ENCODE measurements at regions not wholly inside any gene's neighbourhood (a gene's known extent, or its start where the extent isn't known, plus 50 kb on each side); places are given as distances from the start of the nearest gene placed in this dataset.
A peak's percentile ranks its signal among the peaks of the same experiment; 100 is the strongest.

GRCh38 chr15:62377736-62378480, 212.8 kb upstream of the C2CD4B start:
- DNase-seq, result no peak

DNA sequence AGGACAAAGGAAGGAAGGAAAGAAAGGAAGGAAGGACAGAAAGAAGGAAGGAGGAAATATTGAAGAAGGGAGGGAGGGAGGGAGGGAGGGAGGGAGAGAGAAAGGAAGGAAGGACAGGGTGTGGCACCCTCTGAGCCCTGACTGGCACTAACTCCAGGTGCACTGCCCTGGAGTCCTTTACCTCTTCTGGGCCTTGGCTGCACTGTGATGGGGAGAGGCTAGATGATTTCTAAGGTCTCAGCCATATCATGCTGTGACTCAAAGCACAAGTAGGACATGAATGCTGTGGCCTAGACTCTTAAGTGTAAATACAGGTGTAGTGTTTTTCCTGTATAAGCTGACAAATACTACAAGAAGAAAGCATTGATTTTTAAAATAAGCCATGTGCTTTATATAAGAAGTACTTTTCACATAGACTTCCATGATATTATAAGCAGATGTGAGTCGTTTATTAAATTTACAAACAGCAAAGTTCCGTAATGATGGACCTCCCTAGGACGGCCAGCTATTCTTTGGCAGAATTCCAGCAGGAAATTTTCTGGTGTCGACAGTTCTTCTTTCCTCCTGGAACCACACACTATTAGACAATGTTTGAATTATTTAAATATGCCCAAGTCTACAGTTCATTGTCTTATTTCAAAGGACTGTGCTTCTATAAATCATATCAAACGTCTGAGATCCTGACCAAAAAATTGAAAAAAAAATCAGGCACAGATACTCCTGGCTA, 213.8 kb upstream of the C2CD4B start:
- no peak for DNase-seq

- DNase-seq, result no peak
These were observed 214.9 kb upstream of the C2CD4B start for GRCh38 chr15:62380011-62380410.

DNA sequence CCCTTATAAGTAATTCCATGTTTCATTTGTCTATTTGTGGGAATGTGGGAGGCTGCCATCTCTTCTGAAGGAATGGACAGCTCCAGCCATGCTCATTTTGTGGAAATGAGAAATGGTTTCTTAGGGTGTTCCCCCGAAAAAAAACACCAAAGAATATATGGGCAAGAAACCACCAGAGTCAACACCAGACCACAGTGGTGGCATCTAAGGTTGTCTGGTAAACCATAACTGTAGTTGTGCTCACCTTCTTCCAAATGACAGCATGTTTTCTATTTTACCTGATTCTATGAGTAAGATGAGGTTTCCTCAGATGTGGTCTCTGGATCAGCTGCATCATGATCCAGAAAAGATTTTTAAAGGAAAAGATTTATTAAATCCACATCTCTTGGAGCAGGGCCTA, 217.0 kb upstream of the C2CD4B start:
- DNase-seq, result no peak

DNA sequence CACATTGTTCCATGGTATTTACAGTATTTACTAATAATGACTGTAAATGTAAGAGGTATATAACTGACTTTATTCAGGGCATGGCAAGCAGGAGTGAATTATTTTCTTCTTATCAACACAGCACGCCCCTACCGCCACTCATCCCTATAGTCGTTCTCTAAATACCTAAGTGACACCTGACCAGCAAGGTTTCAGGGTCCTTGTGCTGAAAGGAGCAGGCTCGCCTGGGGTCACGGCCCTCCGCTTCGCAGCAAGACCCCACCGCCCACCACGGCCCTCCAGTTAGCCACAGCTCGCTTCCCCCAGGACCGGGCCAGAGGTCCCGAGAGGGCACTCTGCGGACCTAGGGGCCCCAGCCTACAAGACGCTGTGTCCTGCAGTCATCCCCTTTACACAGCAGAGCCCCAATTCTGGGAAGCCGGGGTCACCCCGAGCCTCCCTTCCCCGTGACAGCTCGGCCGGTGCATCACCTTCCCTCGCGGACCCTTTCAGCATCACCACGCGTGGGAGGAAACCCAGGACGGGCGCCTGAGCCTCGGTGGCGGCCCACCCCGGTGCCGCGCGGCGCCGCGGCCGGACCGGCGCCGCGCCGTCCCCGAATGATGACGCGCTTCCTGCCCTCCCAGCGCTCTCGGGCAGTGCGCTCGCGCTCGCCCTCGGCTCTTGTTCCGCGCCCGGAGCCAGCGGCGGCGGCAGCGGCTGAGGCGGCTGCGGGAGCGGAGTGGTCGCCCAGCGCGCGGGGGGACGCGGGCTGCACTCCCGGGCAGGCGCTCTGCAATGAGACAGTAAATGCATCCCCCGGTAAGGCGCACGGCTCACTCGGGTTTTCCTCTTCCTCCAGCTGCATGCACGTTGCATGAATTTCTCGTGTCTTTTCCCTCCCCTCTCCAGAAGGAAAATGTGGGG, 225.1 kb upstream of the C2CD4B start, which contains the start of gene TLN2:
TLN2 (plus strand) TSS at position 666 of the 906 bp plus-strand sequence.
- DNase-seq, result peak; percentile 67

GRCh38 chr15:62390791-62391640, 225.9 kb upstream of the C2CD4B start:
- no peak for DNase-seq

DNA sequence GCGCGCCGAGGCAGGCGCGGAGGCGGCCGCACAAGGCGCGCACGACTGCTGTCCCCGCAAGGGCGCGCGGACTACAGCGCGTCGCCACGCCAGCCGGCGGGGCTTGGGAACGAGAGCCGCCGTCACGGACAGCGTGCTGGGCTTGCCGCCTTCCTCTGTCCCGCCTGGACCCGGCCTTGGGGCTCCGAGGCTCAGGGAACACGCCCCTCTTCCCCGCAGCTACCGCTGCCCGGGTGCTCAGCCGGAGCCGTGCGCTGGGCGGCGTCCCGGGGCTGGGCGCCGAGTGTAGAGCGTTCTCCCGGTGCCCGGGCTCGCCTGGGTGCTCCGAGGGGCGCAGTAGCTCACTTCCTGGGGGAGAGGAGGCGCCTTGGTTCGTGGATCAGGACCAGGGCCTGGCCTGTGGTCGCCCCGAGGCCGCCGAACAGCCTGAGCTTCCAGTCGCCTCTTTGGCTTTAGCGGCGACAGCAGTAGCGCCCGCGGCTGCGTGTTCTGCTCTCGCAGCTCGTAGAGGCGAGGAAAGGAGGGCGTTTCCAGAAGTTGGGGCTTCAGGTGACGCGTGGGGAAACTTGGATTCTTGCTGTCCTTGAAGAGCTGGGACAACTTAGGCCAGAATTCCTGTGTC, 226.7 kb upstream of the C2CD4B start:
- DNase-seq, result no peak

GRCh38 chr15:62392376-62392775, 227.3 kb upstream of the C2CD4B start:
- DNase-seq, result no peak

- no peak for DNase-seq
These were observed 228.1 kb upstream of the C2CD4B start for GRCh38 chr15:62393196-62393595.

GRCh38 chr15:62394079-62394478, 229.0 kb upstream of the C2CD4B start:
- DNase-seq, result no peak

- DNase-seq, result no peak
These were observed 235.7 kb upstream of the C2CD4B start for GRCh38 chr15:62400778-62401177.

- DNase-seq, result no peak
These were observed 237.6 kb upstream of the C2CD4B start for GRCh38 chr15:62402687-62403086.

- DNase-seq, result peak; percentile 25
These were observed 238.2 kb upstream of the C2CD4B start for GRCh38 chr15:62403164-62403809.

DNA sequence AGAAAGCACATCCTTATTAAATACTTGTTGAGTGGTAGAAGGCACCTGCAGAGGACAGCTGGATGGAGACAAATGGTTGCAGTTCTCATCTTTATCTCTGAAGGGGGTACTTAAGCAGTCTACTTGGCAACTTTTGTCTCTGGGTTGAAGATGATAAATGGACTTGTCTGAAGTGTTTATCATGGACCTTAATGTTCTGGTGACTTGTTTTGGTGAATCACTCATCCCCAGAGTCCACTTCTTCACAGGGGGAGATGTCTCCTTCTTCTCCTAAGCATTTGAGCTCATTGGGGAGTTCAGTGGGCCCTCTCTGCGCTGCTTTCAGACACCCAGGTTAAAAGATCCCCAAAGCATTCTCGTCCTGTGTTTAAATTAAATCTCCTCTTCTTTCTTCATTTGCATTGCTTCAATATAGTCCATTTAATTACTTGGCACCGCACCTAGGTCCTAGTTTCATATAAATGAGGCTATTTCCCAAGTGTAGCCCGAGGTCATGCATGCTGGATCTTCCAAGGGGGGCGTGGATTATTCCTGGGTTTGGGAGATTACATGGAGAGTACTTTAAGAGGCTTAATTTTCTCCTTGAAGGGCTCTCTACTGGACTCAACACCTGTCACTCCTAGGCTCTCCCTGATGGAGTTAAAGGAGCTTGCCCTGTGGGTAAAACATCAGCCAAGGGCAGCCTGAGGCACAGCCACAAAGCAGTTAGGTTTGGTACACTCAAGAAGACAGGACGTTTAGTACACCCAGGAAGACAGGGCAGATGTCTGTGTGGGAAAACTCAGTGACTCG, 239.3 kb upstream of the C2CD4B start:
- peak; percentile 21 for DNase-seq

- no peak for DNase-seq
These were observed 241.3 kb upstream of the C2CD4B start for GRCh38 chr15:62406305-62406891.

- DNase-seq, result no peak
These were observed 242.1 kb upstream of the C2CD4B start for GRCh38 chr15:62407216-62407615.

DNA sequence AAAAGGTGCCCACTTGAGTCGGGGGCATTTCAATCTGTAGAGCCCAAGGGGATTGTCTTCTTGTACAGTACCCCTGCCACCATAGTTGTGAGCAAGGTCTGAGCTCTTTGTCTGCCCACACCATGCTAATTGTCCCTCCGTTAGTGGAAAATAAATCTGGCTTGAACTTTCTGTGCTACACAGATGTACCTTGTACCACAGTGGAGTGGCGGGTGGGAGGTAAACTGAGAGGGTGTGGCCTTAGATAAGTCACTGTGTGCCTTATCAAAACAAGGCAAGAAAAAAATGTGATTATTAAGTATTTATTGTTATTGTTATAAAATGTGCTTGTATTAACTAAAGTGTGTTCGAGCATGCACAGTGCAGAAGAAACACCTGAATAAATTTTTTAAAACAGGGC, 242.9 kb upstream of the C2CD4B start:
- no peak for DNase-seq

GRCh38 chr15:62409466-62409865, 244.4 kb upstream of the C2CD4B start:
- no peak for DNase-seq

- DNase-seq, result no peak
These were observed 247.6 kb upstream of the C2CD4B start for GRCh38 chr15:62412686-62413085.

DNA sequence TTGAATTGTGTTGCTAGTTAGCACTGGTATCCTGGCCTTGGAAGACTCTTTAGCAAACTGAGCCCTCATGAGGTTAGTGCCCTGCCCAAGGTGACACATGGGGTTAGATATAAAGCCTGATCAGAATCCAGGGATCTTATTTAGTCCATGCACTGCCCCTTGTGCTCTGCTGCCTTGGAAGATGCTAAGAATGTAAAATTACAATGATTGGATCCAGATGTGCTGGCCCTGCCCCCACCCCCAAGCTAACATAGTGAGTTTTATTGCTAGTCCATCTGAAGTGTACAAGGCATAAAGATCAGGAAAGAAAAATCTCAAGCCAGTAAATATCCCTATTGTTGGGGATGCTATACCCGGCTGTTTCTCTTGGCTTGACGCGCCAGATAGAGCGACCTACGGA, 248.1 kb upstream of the C2CD4B start:
- DNase-seq, result no peak

Measured in NCI-H345 (cell line).